SKM-1 (cell line): ENCODE measurements at regions not wholly inside any gene's neighbourhood (a gene's known extent, or its start where the extent isn't known, plus 50 kb on each side); places are given as distances from the start of the nearest gene placed in this dataset.

Experiments used
- DNase-seq: peaks from one replicate; lab custom pipeline; 2025; ENCODE audit not compliant: unreplicated experiment; lab: John Stamatoyannopoulos, UW

GRCh38 chr2:12432985-12433625 lies 283.6 kb upstream of the TRIB2 start:
- DNase-seq = no peak

DNA sequence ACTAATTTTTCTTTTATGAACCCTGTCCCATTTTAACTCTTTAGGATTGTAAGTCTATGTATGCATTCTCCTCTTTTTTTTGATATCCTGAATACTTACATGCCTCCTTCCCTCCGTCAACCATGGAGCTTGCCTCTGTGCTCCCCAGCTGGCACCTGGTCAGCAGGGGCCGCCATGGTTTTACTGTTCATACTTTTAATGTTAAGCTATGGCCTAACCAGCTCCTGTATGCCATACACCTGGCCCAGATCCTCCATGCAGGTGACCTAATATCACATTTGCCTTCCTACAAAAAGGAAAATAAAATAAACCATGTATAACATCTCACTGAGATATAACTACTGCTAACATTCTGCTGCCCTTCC lies 283.1 kb upstream of the TRIB2 start:
- no peak for DNase-seq

DNA sequence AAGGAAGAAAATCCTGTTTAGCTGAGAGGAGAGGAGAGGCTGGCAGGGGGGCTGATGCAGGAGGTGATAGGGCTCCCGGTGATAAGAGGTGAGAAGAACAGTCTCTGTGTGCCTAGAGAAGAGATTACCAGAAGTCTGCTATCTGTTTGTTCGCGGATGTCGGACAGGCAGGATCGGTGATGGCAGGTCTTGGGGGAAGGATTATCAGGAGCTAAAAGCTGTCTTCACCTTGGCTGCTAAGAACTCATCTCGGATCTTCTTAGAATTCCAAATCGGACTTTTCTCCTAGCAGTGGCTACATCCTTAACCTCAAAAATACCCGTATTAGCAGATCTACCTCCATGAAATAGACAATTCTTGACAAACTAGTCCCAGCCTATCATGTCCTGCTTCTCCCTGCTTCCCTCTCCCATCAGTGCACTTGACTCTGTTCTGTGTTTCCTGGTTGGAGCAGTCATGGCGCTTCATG lies 282.1 kb upstream of the TRIB2 start:
- no peak for DNase-seq

DNA sequence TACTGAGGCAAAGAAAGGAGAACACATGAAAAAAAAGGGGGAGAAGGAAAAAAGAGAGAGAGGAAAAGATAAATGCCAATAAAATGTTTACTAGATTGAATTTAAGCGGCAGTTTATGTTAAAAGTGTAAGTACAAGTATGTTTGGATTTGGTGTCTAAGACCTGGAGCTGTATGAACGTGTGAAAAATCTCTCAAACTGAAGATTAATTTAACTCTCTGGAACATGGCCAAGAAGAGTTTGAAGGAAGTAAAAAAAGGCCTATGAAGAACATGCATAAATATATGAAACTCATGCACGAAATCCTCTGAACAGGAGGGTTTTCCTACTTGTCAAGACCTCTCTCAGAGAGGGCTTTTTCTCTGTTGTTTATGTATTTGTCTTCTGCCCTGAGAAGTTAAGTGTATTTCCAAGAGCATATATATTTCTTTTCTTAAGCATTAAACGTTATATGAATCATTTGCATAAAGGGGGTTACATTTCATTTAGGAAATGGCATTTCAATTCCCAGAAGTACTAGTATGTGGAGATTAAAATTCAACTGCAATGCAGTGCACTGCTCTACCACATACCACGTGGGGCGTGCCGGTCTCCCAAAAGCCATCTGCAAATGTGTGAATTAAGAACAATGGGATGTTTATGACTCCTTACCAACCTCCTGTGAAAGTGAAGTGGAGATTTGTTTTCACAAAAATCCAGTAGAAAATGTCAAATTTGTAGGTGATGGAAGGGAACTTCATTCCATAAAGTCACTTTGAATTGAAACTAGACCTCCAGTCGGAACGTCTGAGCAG lies 281.1 kb upstream of the TRIB2 start:
- no peak for DNase-seq

GRCh38 chr2:12436483-12436882 lies 280.3 kb upstream of the TRIB2 start:
- no peak for DNase-seq

- no peak for DNase-seq
These were observed 279.7 kb upstream of the TRIB2 start for GRCh38 chr2:12436935-12437561.

DNA sequence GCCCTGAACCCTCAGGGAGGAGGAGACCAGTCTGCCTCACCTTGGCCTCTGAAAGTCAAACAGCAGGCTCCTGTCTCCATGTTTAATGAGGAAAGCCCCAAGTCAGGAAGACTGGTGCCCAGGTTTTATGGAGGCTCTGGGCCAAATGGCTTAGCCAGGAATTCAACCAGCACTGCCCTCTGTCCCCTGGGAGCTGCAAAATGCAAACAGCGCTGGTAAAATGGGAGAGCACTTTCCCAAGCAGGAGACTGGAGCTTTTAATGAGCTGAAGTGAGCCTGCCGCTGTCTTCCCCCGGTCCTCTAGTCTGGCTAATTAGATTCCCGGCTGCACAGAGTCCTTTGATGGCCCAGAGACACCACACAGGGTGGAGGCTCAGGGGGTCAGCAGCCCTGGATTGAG lies 276.0 kb upstream of the TRIB2 start:
- no peak for DNase-seq

GRCh38 chr2:12441750-12442475 lies 274.8 kb upstream of the TRIB2 start:
- DNase-seq = no peak

- DNase-seq = no peak
These were observed 274.3 kb upstream of the TRIB2 start for GRCh38 chr2:12442476-12442847.

GRCh38 chr2:12448846-12449505 lies 267.8 kb upstream of the TRIB2 start:
- no peak for DNase-seq

GRCh38 chr2:12451726-12452125 lies 265.0 kb upstream of the TRIB2 start:
- DNase-seq = no peak

DNA sequence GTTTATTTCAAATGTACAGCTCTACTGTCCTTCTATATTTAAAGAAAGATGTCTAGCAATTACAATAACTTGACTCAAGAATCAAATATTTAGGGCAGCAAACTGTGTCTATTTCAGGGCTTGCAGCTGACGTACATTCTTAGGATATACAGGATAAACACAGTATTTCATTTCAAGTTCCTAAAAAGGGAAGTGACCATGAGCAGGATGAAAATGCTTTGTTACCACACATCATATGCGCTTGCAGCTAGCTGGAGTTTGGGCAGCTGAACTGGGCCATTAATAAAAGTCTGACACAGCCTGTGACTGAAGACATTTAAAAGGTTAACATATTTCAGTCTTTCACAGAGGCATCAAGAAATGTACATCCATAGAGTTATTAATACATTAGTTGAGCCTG lies 264.6 kb upstream of the TRIB2 start:
- DNase-seq = peak; percentile 80

GRCh38 chr2:12453731-12454130 lies 263.0 kb upstream of the TRIB2 start:
- no peak for DNase-seq

DNA sequence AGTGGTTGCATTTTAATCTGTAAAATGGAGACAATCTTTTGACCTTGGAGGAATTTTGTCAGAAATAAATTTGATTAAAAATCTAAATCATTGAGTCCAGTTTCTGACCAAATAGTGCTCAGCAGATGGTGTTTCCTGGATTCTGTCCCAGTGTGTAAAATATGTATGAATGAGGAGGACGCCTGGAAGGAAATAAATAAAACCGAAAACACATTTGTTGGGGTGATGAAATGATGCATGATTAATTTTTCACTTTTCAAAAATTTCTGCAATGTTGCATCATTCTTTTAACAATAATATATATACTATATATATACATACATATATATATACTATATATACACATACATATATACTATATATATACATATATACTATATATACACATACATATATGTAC lies 261.1 kb upstream of the TRIB2 start:
- no peak for DNase-seq

DNA sequence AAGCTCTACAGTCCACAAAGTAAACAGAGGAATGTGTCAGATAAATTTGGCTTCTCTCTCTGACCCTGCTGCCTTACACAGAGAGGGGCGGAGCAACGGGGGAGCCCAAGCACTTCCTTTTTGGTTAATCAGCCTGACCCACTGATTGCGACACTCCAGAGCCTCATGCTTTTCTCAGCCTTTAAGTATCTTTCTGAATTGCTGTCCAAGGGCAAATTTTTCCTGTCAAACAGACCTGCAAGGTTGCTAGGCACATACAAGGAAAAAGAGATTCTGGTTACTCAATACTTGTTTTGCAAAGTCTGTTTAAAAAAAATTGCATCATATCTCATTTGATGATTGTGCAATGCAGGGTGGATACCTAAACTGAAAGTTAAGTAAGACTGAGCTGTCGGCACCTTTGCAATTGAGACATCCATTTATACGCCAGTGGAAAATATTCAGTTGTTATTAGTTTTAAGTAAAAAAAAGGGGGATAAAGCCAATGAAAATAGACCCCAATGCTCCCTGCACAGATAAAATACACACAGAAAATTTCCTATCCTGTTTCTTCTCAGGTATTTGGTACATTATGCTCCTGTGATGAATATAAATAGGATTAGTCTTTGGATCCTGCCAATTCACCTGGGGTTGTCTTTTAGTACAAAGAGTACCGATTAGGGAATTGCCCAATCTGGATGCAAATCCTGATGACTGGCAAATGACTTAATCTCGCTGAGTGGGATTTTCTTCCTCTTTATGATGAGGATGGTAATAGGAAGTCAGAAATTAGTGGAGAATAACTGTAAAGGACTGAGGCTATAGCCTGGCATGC lies 260.2 kb upstream of the TRIB2 start:
- DNase-seq = peak; percentile 98

DNA sequence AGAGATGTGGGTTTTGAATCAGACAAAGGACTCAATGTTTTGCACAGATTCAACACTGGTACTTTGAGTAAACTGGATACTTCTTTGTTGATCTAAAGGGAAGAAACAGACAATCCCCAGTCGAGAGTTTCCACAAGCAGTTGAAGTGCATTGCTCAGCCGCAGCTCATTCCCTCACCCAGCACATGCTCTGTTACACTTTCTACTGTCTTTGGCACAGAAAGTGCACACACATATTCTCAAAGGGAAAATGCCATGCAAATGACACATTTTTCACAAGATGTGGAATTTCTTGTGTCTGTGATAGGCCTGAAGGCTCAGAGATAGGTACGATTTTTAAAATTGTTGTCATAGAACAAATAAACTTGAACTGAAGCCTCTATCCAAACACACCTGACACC lies 258.9 kb upstream of the TRIB2 start:
- DNase-seq = no peak

DNA sequence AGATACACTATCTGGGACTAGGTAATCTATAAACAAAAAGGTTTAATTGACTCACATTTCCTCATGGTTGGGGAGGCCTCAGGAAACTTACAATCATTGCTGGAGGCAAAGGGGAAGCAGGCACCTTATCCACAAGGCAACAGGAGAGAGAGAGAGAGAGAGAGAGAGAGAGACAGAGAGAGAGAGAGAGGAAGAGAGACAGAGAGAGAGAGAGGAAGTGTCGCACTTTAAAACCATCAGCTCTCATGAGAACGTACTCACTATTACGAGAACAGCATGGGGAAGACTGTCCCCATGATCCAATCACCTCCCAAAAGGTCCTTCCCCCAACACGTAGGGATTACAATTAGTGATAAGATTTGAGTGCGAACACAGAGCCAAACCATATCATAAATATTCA lies 253.5 kb upstream of the TRIB2 start:
- no peak for DNase-seq

DNA sequence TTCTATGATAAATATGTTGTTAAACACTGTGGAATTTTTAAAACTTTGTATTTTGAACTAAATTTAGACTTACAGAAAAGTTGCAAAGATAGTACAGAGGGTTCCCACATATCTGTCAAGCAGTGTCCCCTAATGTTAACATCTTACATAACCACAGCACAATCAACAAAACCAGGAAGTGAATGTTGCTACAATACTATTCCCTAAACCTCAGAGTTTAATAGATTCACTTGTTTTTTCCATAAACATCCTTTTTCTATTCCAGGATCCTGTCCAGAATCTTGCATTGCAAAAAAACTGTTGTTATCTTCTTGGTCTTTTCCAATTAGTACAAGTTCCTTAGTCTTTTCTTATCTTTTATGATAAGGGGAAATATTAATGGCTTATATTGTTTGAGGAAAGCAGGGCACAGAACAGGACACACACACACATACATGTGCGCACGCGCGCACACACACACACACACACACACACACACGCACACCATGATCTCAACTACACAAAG lies 251.1 kb upstream of the TRIB2 start:
- no peak for DNase-seq

GRCh38 chr2:12467303-12467702 lies 249.4 kb upstream of the TRIB2 start:
- no peak for DNase-seq

- no peak for DNase-seq
These were observed 247.6 kb upstream of the TRIB2 start for GRCh38 chr2:12469141-12469561.
